Ectodermal cell (in vitro differentiated cells): ENCODE measurements at regions not wholly inside any gene's neighbourhood (a gene's known extent, or its start where the extent isn't known, plus 50 kb on each side); places are given as distances from the start of the nearest gene placed in this dataset.

Experiments used
- H3K27ac ChIP-seq: 2 replicates; pipeline ENCODE4 v1.7.0; 2013; ENCODE audit warnings: mild to moderate bottlenecking, low read depth, low read length; ENCODE audit not compliant: insufficient read depth, poor library complexity, severe bottlenecking
- H3K27me3 ChIP-seq: 2 replicates; pipeline ENCODE4 v1.7.0; 2013; ENCODE audit warnings: mild to moderate bottlenecking, low read length; ENCODE audit not compliant: insufficient read depth, control insufficient read depth, poor library complexity, severe bottlenecking
- H3K36me3 ChIP-seq: one replicate; pipeline ENCODE4 v1.7.0; 2013; ENCODE audit warnings: low read length; ENCODE audit not compliant: control insufficient read depth, insufficient read depth
- H3K4me1 ChIP-seq: one replicate; pipeline ENCODE4 v1.7.0; 2013; ENCODE audit warnings: low read length; ENCODE audit not compliant: control insufficient read depth, insufficient read depth
- H3K4me3 ChIP-seq: 2 replicates; pipeline ENCODE4 v1.7.0; 2013; ENCODE audit warnings: low read depth, low read length, control low read depth; ENCODE audit not compliant: insufficient read depth
- H3K9me3 ChIP-seq: 2 replicates; pipeline ENCODE4 v1.7.0; 2013; ENCODE audit warnings: mild to moderate bottlenecking, low read length, moderate library complexity; ENCODE audit not compliant: control insufficient read depth
- WGBS, 2 experiments: methylation state at CpG; one replicate each; pipeline ENCODE4 v1.1.7; 2013; ENCODE audit warnings: missing lambda C conversion rate in 2 of 2; 5-methylcytosine and 5-hydroxymethylcytosine counted together

GRCh38 chr6:112568066-112568465 is 220.9 kb downstream of the RFPL4B start:
- H3K9me3 ChIP-seq, result no peaks in the 10 kb centered on the region
- no peaks in the 10 kb centered on the region for H3K27me3 ChIP-seq
- H3K27ac ChIP-seq, result no peak overlapping the region
- no peaks in the 10 kb centered on the region for H3K36me3 ChIP-seq
- no peak overlapping the region for H3K4me3 ChIP-seq
- H3K4me1 ChIP-seq, result peaks cover 12% of the 10 kb centered on the region

- no peaks in the 10 kb centered on the region for H3K36me3 ChIP-seq
- H3K4me3 ChIP-seq, result no peak overlapping the region
- no peaks in the 10 kb centered on the region for H3K9me3 ChIP-seq
These were observed 224.5 kb downstream of the RFPL4B start for GRCh38 chr6:112571488-112572270.

GRCh38 chr6:112574190-112574589 is 227.1 kb downstream of the RFPL4B start:
- Histone ChIP-seq H3K27ac (no peak overlapping the region), H3K27me3 (no peaks in the 10 kb centered on the region), H3K9me3 (no peaks in the 10 kb centered on the region), H3K4me3 (no peak overlapping the region), H3K36me3 (no peaks in the 10 kb centered on the region), H3K4me1 (no peaks in the 10 kb centered on the region)
- WGBS, 2 experiments, result 86 to 95% methylated on average over 2 to 3 of the region's 3 CpGs

More at GRCh38 chr6:112571488-112572270, 224.5 kb downstream of the RFPL4B start:
- H3K4me1 ChIP-seq, result no peaks in the 10 kb centered on the region
- no peaks in the 10 kb centered on the region for H3K27me3 ChIP-seq
- 90 to 95% methylated on average over 4 to 5 of the region's 5 CpGs for WGBS, 2 experiments
- H3K27ac ChIP-seq, result no peak overlapping the region

GRCh38 chr6:112575309-112575834 is 228.2 kb downstream of the RFPL4B start:
- Histone ChIP-seq H3K27ac (no peak overlapping the region), H3K27me3 (no peaks in the 10 kb centered on the region), H3K4me1 (no peaks in the 10 kb centered on the region), H3K4me3 (no peak overlapping the region), H3K9me3 (no peaks in the 10 kb centered on the region), H3K36me3 (no peaks in the 10 kb centered on the region)
- WGBS, 2 experiments, result 96 to 100% methylated on average over 2 to 3 of the region's 3 CpGs

- no peaks in the 10 kb centered on the region for H3K27me3 ChIP-seq
These were observed 229.3 kb downstream of the RFPL4B start for GRCh38 chr6:112576423-112576822.

GRCh38 chr6:112579601-112580000 is 232.5 kb downstream of the RFPL4B start:
- no peaks in the 10 kb centered on the region for H3K27me3 ChIP-seq
- WGBS, 2 experiments, result 100% methylated on average over 1 of the region's 1 CpG; no CpG with 5 or more reads in 1 of the 2 experiments
- no peak overlapping the region for H3K27ac ChIP-seq
- H3K4me1 ChIP-seq, result no peaks in the 10 kb centered on the region
- no peaks in the 10 kb centered on the region for H3K36me3 ChIP-seq
- no peaks in the 10 kb centered on the region for H3K9me3 ChIP-seq
- no peak overlapping the region for H3K4me3 ChIP-seq

More at GRCh38 chr6:112576423-112576822, 229.3 kb downstream of the RFPL4B start:
- Histone ChIP-seq H3K4me1 (no peaks in the 10 kb centered on the region), H3K36me3 (no peaks in the 10 kb centered on the region), H3K4me3 (no peak overlapping the region), H3K9me3 (no peaks in the 10 kb centered on the region), H3K27ac (no peak overlapping the region)

GRCh38 chr6:112581015-112581414 is 233.9 kb downstream of the RFPL4B start:
- H3K4me1 ChIP-seq, result no peaks in the 10 kb centered on the region
- no peaks in the 10 kb centered on the region for H3K27me3 ChIP-seq
- WGBS, 2 experiments, result no CpG with 5 or more reads among the region's 1 CpG
- no peak overlapping the region for H3K27ac ChIP-seq
- no peaks in the 10 kb centered on the region for H3K9me3 ChIP-seq
- no peaks in the 10 kb centered on the region for H3K36me3 ChIP-seq
- H3K4me3 ChIP-seq, result no peak overlapping the region

- H3K9me3 ChIP-seq, result peaks cover 4% of the 10 kb centered on the region
- no peaks in the 10 kb centered on the region for H3K36me3 ChIP-seq
- no peaks in the 10 kb centered on the region for H3K4me1 ChIP-seq
- H3K27me3 ChIP-seq, result no peaks in the 10 kb centered on the region
- WGBS, 2 experiments, result 88 to 95% methylated on average over 2 to 3 of the region's 3 CpGs
- H3K4me3 ChIP-seq, result no peak overlapping the region
- no peak overlapping the region for H3K27ac ChIP-seq
These were observed 243.2 kb downstream of the RFPL4B start for GRCh38 chr6:112590326-112590725.

GRCh38 chr6:112591329-112591728 is 244.2 kb downstream of the RFPL4B start:
- Histone ChIP-seq H3K36me3 (no peaks in the 10 kb centered on the region), H3K27ac (no peak overlapping the region), H3K4me1 (no peaks in the 10 kb centered on the region), H3K9me3 (peaks cover 4% of the 10 kb centered on the region), H3K4me3 (no peak overlapping the region), H3K27me3 (no peaks in the 10 kb centered on the region)

GRCh38 chr6:112592159-112592558 is 245.0 kb downstream of the RFPL4B start:
- H3K9me3 ChIP-seq, result peaks cover 4% of the 10 kb centered on the region
- H3K27me3 ChIP-seq, result no peaks in the 10 kb centered on the region
- no peaks in the 10 kb centered on the region for H3K4me1 ChIP-seq
- H3K27ac ChIP-seq, result no peak overlapping the region
- H3K4me3 ChIP-seq, result no peak overlapping the region
- H3K36me3 ChIP-seq, result no peaks in the 10 kb centered on the region
